Thyroid gland (tissue), 4 donors: ENCODE measurements at regions not wholly inside any gene's neighbourhood (a gene's known extent, or its start where the extent isn't known, plus 50 kb on each side); places are given as distances from the start of the nearest gene placed in this dataset.

Source experiments
- DNase-seq, 2 donors: peaks; one replicate each; pipeline ENCODE4 v3.0.0-alpha.2; 2019
- H3K27ac ChIP-seq, 3 donors: fragments of 200-600 bp; sonication (generic); 1 replicate in 2 of 3; 2 replicates in 1 of 3; pipeline ENCODE4 v1.5.1; 2016 to 2019; ENCODE audit warnings: mild to moderate bottlenecking in 1 of 3, moderate library complexity in 1 of 3
- H3K27me3 ChIP-seq: fragments of 200-600 bp; sonication (generic); one replicate; pipeline ENCODE4 v1.5.1; 2019
- H3K36me3 ChIP-seq, 2 donors: fragments of 200-600 bp; sonication (generic); one replicate each; pipeline ENCODE4 v1.5.1; 2016 to 2019
- H3K4me1 ChIP-seq, 2 donors: fragments of 200-600 bp; sonication (generic); one replicate each; pipeline ENCODE4 v1.5.1; 2017 to 2019
- H3K4me3 ChIP-seq, 3 donors: fragments of 200-600 bp; sonication (generic); replicated peaks in 1 of 3; 1 replicate in 2 of 3; 2 replicates in 1 of 3; pipeline ENCODE4 v1.5.1; 2016; ENCODE audit warnings: mild to moderate bottlenecking in 1 of 3
- H3K9me3 ChIP-seq: fragments of 200-600 bp; sonication (generic); one replicate; pipeline ENCODE4 v1.5.1; 2017
- POLR2A ChIP-seq, 2 donors: fragments of 450-650 bp; IDR thresholded peaks; one replicate each; pipeline ENCODE4 v1.6.1; 2017; ENCODE audit warnings: antibody characterized with exemption in 2 of 2, mild to moderate bottlenecking in 2 of 2, moderate library complexity in 1 of 2
- WGBS, 2 donors: methylation state at CpG; one replicate each; pipeline ENCODE4 v1.1.5; 2017; 5-methylcytosine and 5-hydroxymethylcytosine counted together
- intact Hi-C: fragments of 100-400 bp; cut with DNase I; formaldehyde crosslinking; loops from one replicate; pipeline ENCODE4 v1.15.1; 2023
- TF ChIP-seq, protein P1 (sequence below), 6 experiments: fragments of 200-600 bp in 3 of 6; fragments of 450-650 bp in 3 of 6; sonication (generic) in 3 of 6; IDR thresholded peaks; one replicate each; pipeline ENCODE4 v1.5.1; 2016 to 2019; ENCODE audit warnings: antibody characterized with exemption in 6 of 6, mild to moderate bottlenecking in 2 of 6, inconsistent platforms in 1 of 6, moderate library complexity in 1 of 6

DNA sequence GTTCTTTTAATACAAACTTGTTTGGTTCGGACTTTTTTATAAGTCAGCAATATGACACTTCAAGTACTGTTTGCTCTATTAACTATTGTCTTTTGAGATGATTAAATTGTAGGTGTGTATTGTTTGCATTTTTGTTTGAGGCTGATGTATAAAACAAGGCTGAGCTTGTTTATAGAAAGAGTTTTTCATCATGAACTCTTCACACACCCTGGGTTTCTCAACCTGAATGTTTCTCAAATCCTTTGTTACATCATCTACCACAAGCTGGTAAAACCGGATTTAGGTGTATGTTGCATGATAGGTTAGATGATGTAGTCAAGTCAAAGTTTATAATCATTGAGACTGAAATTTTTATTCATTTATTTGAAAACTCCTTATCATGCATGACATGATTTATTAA lies 335.2 kb upstream of the LRATD1 start:
- H3K4me3 ChIP-seq, result no peak overlapping the region
- H3K9me3 ChIP-seq, result no peaks in the 10 kb centered on the region
- intact Hi-C loops, result no loop called here
- no peaks in the 10 kb centered on the region for H3K36me3 ChIP-seq
- no peaks in the 10 kb centered on the region for H3K27me3 ChIP-seq
- TF ChIP-seq, protein P1, sequence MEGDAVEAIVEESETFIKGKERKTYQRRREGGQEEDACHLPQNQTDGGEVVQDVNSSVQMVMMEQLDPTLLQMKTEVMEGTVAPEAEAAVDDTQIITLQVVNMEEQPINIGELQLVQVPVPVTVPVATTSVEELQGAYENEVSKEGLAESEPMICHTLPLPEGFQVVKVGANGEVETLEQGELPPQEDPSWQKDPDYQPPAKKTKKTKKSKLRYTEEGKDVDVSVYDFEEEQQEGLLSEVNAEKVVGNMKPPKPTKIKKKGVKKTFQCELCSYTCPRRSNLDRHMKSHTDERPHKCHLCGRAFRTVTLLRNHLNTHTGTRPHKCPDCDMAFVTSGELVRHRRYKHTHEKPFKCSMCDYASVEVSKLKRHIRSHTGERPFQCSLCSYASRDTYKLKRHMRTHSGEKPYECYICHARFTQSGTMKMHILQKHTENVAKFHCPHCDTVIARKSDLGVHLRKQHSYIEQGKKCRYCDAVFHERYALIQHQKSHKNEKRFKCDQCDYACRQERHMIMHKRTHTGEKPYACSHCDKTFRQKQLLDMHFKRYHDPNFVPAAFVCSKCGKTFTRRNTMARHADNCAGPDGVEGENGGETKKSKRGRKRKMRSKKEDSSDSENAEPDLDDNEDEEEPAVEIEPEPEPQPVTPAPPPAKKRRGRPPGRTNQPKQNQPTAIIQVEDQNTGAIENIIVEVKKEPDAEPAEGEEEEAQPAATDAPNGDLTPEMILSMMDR (IDR thresholded peaks at IDR 0.05), result no peak
- TF ChIP-seq POLR2A (IDR thresholded peaks at IDR 0.05), result no peak
- no peak for DNase-seq
- H3K27ac ChIP-seq, result no peak overlapping the region
- WGBS, 2 donors, result 86 to 90% methylated on average over 2 of the region's 2 CpGs
- H3K4me1 ChIP-seq, result no peaks in the 10 kb centered on the region

DNA sequence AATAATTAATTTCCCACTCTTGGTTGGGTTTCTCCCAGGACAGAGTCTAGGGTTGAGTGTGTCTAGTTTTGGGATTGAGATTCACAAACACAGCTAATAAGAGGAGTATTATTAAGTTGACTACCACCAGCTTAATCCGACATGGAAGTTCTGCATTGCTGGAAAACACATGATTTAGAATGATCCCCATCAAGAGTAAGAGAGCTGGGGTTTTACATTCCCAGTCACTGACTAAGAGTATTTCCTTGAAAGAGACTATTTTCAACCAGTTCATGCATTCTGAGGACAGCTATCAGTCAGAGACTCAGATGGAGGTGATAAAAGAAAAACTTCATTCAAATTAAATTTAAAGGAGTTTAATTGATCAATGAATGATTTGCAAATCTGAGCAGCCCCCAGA lies 334.6 kb upstream of the LRATD1 start:
- intact Hi-C loops, result no loop called here
- 87 to 90% methylated on average over 1 of the region's 1 CpG for WGBS, 2 donors

DNA sequence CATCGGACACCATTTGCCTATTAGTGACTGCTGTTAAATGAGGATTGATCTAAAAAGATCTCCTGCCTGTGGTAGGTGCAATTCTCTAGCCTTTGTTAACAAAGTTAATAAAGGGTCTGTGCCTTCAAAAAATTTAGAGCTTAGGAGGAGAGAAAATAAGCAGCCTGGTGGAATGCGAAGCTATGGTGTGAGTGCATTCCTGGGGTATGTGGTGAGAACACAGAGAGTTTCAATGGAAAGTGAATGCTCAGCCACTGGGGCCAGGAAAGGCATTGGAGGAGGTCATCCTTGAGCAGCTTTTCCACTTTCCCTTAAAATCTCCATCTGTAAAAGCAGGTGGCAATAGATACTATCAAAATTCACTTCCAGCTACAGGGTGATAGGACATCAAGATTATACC lies 331.2 kb upstream of the LRATD1 start:
- no peaks in the 10 kb centered on the region for H3K9me3 ChIP-seq
- H3K27ac ChIP-seq, result no peak overlapping the region
- 59 to 73% methylated on average over 2 of the region's 2 CpGs for WGBS, 2 donors
- no peaks in the 10 kb centered on the region for H3K27me3 ChIP-seq
- intact Hi-C loops, result no loop called here
- H3K4me3 ChIP-seq, result no peak overlapping the region
- H3K36me3 ChIP-seq, result no peaks in the 10 kb centered on the region
- no peaks in the 10 kb centered on the region for H3K4me1 ChIP-seq
- DNase-seq, result no peak
- TF ChIP-seq, protein P1 (IDR thresholded peaks at IDR 0.05), result no peak

More for the DNA sequence above, 334.6 kb upstream of the LRATD1 start:
- TF ChIP-seq POLR2A (IDR thresholded peaks at IDR 0.05), result no peak
- TF ChIP-seq, protein P1 (IDR thresholded peaks at IDR 0.05), result no peak
- no peak for DNase-seq
- Histone ChIP-seq H3K9me3 (no peaks in the 10 kb centered on the region), H3K4me3 (no peak overlapping the region), H3K27me3 (no peaks in the 10 kb centered on the region), H3K4me1 (no peaks in the 10 kb centered on the region), H3K36me3 (no peaks in the 10 kb centered on the region), H3K27ac (no peak overlapping the region)

DNA sequence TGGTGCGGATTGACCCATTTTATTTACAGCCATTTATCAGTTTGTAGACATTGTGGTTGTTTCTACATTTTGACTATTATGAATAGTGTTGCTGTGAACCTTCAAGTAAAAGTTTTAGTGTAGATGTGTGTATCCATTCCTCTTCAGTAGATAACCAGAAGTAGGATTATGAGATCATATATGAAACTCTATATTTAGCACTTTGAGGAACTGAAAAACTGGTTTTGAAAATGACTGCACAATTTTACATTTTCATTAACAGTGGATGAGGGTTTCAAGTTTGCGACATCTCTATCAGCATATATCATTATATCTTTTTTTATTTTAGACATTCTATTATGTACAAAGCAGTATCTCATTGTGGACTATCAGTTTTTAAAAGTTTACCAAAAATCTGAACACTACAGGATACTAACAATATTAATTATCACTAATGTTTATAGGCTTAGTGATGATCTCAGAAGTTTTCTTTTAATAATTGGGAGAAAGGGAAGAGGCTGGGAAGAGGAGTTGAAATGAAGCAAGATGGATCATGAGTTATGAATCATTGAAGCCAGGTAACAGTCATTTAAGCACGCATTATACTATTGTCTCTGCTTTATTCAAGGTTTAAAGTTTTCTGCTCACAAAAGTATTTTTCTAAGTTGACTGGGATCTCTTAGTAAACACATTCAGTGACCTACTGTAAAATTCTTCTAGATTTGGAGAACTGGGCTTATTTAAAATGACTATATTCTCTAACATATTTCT lies 329.0 kb upstream of the LRATD1 start:
- TF ChIP-seq, protein P1 (IDR thresholded peaks at IDR 0.05), result no peak
- TF ChIP-seq POLR2A (IDR thresholded peaks at IDR 0.05), result no peak
- Histone ChIP-seq H3K27me3 (no peaks in the 10 kb centered on the region), H3K9me3 (no peaks in the 10 kb centered on the region), H3K36me3 (no peaks in the 10 kb centered on the region), H3K4me1 (no peaks in the 10 kb centered on the region), H3K27ac (no peak overlapping the region), H3K4me3 (no peak overlapping the region)
- DNase-seq, result no peak
- WGBS, 2 donors, result 95% methylated on average over 3 of the region's 3 CpGs
- intact Hi-C loops, result no loop called here

DNA sequence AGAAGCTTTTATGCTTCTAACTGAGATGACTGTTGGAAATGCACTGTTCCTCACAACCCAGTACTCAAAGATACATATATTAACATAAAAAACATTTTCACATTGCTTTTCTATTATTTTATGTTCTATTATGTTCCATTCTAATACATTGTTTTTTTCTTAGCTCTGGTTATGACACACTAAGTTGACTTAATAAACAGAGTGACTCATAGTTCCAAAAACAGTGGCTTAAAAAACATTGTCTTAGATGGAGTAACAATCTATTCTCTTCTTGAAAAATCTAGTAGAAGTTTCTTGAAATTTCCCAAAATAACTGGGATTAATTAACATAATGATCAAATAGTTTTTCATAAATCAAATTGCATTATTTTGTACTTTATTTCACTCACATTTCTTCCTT lies 328.2 kb upstream of the LRATD1 start:
- Histone ChIP-seq H3K36me3 (no peaks in the 10 kb centered on the region), H3K27me3 (no peaks in the 10 kb centered on the region), H3K27ac (no peak overlapping the region), H3K9me3 (no peaks in the 10 kb centered on the region), H3K4me1 (no peaks in the 10 kb centered on the region), H3K4me3 (no peak overlapping the region)
- intact Hi-C loops, result no loop called here
- no peak for TF ChIP-seq POLR2A (IDR thresholded peaks at IDR 0.05)
- TF ChIP-seq, protein P1 (IDR thresholded peaks at IDR 0.05), result no peak
- no peak for DNase-seq
